Natural killer cell (primary cell): ENCODE measurements at regions not wholly inside any gene's neighbourhood (a gene's known extent, or its start where the extent isn't known, plus 50 kb on each side); places are given as distances from the start of the nearest gene placed in this dataset.

Experiments used
- ATAC-seq, 3 donors: fragments of 150-1000 bp in 2 of 3; fragments of 200-7000 bp in 1 of 3; cut with Tn5 transposase; 1 replicate in 1 of 3; 2 replicates in 2 of 3; pipeline ENCODE4 v1.10.0; 2021; ENCODE audit warnings: mild to moderate bottlenecking in 2 of 3, moderate library complexity in 2 of 3
- DNase-seq, 2 donors: peaks; one replicate each; pipeline versions ENCODE4 v3.0.0 to v3.0.0-alpha.2; 2013 to 2021; ENCODE audit warnings: mixed read lengths in 1 of 2
- H3K27ac ChIP-seq: one replicate; pipeline ENCODE4 v1.5.1; 2013; ENCODE audit warnings: mild to moderate bottlenecking, low read length
- H3K27me3 ChIP-seq: one replicate; pipeline ENCODE4 v1.6.1; 2013; ENCODE audit warnings: low read length; ENCODE audit not compliant: control insufficient read depth, insufficient read depth
- H3K36me3 ChIP-seq: one replicate; pipeline ENCODE4 v1.6.1; 2013; ENCODE audit warnings: low read length; ENCODE audit not compliant: control insufficient read depth, insufficient read depth
- H3K4me1 ChIP-seq: one replicate; pipeline ENCODE4 v1.6.1; 2013; ENCODE audit warnings: low read length; ENCODE audit not compliant: control insufficient read depth, insufficient read depth
- H3K4me3 ChIP-seq: one replicate; pipeline ENCODE4 v1.5.1; 2013; ENCODE audit warnings: low read length
- H3K9me3 ChIP-seq: one replicate; pipeline ENCODE4 v1.6.1; 2013; ENCODE audit warnings: low read length; ENCODE audit not compliant: control insufficient read depth, insufficient read depth
- H3K27ac Mint-ChIP-seq, 2 donors: one replicate each; pipeline ENCODE4 v1.8.0; 2022; ENCODE audit warnings: mild to moderate bottlenecking in 2 of 2, mixed read lengths in 2 of 2, moderate library complexity in 1 of 2
- H3K27me3 Mint-ChIP-seq, 2 donors: one replicate each; pipeline ENCODE4 v1.8.0; 2022; ENCODE audit warnings: low read depth in 2 of 2, mixed read lengths in 2 of 2
- H3K36me3 Mint-ChIP-seq: one replicate; pipeline ENCODE4 v1.8.0; 2022; ENCODE audit warnings: mixed read lengths
- H3K4me1 Mint-ChIP-seq, 2 donors: one replicate each; pipeline ENCODE4 v1.8.0; 2022; ENCODE audit warnings: mixed read lengths in 2 of 2
- H3K4me3 Mint-ChIP-seq: one replicate; pipeline ENCODE4 v1.8.0; 2022; ENCODE audit warnings: mild to moderate bottlenecking, moderate library complexity, mixed read lengths
- H3K9me3 Mint-ChIP-seq, 2 donors: one replicate each; pipeline ENCODE4 v1.8.0; 2022; ENCODE audit warnings: mixed read lengths in 2 of 2
- WGBS: methylation state at CpG from one replicate; pipeline ENCODE4 v1.1.7; 2013; ENCODE audit warnings: missing lambda C conversion rate; ENCODE audit not compliant: insufficient coverage; 5-methylcytosine and 5-hydroxymethylcytosine counted together
- intact Hi-C: fragments of 100-400 bp; cut with micrococcal nuclease; formaldehyde crosslinking; loops from one replicate; pipeline ENCODE4 v1.14.2; 2022
- TF ChIP-seq, protein P1 (sequence below): fragments of 200-600 bp; IDR thresholded peaks from one replicate; pipeline ENCODE4 v1.8.0; 2022; ENCODE audit warnings: antibody characterized with exemption

DNA sequence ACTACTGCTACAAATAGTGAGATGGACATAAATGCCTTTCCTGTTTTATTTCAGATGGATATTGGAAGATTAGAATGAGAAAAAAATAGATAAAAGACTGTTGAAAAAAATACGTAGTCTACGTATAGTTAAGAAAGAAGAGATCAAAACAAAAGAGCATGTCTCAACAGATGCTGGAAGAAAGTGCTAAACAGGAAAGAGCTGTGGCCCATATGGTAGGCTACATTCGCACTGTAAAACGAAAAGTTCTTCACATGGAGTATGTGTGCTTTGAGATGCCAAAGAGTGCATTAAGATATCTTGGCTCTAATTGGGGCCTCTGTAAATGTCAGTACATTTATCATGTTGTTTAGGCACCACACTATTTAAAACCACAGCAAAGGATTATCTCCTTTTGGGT lies 741.7 kb downstream of the LTN1 start:
- no peaks in the 10 kb centered on the region for H3K36me3 ChIP-seq
- TF ChIP-seq, protein P1, sequence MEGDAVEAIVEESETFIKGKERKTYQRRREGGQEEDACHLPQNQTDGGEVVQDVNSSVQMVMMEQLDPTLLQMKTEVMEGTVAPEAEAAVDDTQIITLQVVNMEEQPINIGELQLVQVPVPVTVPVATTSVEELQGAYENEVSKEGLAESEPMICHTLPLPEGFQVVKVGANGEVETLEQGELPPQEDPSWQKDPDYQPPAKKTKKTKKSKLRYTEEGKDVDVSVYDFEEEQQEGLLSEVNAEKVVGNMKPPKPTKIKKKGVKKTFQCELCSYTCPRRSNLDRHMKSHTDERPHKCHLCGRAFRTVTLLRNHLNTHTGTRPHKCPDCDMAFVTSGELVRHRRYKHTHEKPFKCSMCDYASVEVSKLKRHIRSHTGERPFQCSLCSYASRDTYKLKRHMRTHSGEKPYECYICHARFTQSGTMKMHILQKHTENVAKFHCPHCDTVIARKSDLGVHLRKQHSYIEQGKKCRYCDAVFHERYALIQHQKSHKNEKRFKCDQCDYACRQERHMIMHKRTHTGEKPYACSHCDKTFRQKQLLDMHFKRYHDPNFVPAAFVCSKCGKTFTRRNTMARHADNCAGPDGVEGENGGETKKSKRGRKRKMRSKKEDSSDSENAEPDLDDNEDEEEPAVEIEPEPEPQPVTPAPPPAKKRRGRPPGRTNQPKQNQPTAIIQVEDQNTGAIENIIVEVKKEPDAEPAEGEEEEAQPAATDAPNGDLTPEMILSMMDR, result no peak
- no peak overlapping the region for H3K4me3 ChIP-seq
- Mint-ChIP-seq H3K27ac (no peak overlapping the region), H3K4me3 (no peak overlapping the region), H3K27me3 (peaks cover 0 to 3% of the 10 kb centered on the region in 2 donors), H3K4me1 (no peaks in the 10 kb centered on the region), H3K36me3 (no peaks in the 10 kb centered on the region), H3K9me3 (peaks cover 0 to 2% of the 10 kb centered on the region in 2 donors)
- ATAC-seq (no peak), DNase-seq (no peak)
- H3K9me3 ChIP-seq, result no peaks in the 10 kb centered on the region
- intact Hi-C loops, result no loop called here
- no peaks in the 10 kb centered on the region for H3K27me3 ChIP-seq
- H3K27ac ChIP-seq, result no peak overlapping the region
- no peaks in the 10 kb centered on the region for H3K4me1 ChIP-seq
- 95% methylated on average over 4 of the region's 4 CpGs for WGBS

DNA sequence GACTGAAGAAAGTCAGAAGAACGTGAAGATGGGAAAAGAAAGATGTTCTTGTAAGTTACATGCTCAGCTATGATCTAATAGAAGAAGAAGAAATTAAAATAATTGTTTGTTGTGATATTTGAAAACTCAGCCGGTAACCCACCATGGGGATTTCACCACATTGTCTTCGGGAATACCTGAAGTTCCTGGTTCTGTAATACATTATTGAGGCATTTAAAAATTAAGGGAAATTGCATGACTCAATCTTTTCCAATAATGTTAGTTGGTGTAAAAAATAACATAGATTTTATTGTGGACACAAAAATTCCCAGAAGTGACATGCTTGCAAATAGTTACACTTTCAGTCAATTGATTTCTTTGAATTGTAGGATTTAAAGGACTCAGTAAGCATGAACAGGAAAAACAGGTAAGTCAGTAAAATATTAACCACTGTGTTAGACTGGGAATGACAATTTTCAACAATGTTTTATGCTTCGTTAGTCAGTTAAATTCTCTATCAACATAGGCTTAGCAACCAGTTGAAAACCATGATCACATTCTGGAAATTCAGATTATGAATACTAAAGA lies 745.1 kb downstream of the LTN1 start:
- intact Hi-C loops, result no loop called here
- Mint-ChIP-seq H3K4me3 (no peak overlapping the region), H3K36me3 (no peaks in the 10 kb centered on the region), H3K27ac (no peak overlapping the region), H3K9me3 (peaks cover 0 to 2% of the 10 kb centered on the region in 2 donors), H3K4me1 (no peaks in the 10 kb centered on the region), H3K27me3 (peaks cover 0 to 3% of the 10 kb centered on the region in 2 donors)
- ATAC-seq, result no peak
- no peaks in the 10 kb centered on the region for H3K27me3 ChIP-seq
- H3K4me3 ChIP-seq, result no peak overlapping the region
- no peaks in the 10 kb centered on the region for H3K36me3 ChIP-seq
- H3K4me1 ChIP-seq, result no peaks in the 10 kb centered on the region
- no peaks in the 10 kb centered on the region for H3K9me3 ChIP-seq
- 88% methylated on average over 3 of the region's 4 CpGs for WGBS
- no peak overlapping the region for H3K27ac ChIP-seq
- DNase-seq, result no peak
- TF ChIP-seq, protein P1, result no peak

DNA sequence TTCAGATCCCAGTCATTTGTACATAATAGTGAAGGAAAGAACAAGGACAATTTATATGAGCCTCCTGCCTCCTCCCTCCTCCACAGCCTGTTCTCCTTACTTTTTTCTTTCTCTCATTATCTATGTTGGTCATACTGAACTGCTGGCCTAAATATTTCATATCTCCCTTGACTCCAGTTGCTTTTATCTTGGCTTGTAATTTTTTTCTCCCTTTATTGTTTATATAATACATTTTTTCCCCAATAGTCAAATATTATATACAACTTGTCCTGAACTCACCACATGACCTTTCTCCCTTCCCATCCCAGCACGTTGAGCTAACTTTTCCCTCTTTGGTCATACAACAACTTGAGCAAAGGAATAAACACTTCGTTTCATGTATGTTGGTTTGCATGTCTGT lies 752.1 kb downstream of the LTN1 start:
- no peaks in the 10 kb centered on the region for H3K27me3 ChIP-seq
- DNase-seq (no peak), ATAC-seq (no peak)
- no peaks in the 10 kb centered on the region for H3K27me3 Mint-ChIP-seq
- no peak overlapping the region for H3K27ac Mint-ChIP-seq
- no peaks in the 10 kb centered on the region for H3K36me3 ChIP-seq
- no peaks in the 10 kb centered on the region for H3K4me1 Mint-ChIP-seq
- no peaks in the 10 kb centered on the region for H3K36me3 Mint-ChIP-seq
- no peak overlapping the region for H3K4me3 Mint-ChIP-seq
- 81% methylated on average over 2 of the region's 2 CpGs for WGBS
- no peaks in the 10 kb centered on the region for H3K9me3 ChIP-seq
- no peaks in the 10 kb centered on the region for H3K4me1 ChIP-seq
- intact Hi-C loops, result no loop called here
- TF ChIP-seq, protein P1, result no peak
- peaks cover 0 to 2% of the 10 kb centered on the region in 2 donors for H3K9me3 Mint-ChIP-seq
- H3K27ac ChIP-seq, result no peak overlapping the region
- no peak overlapping the region for H3K4me3 ChIP-seq

DNA sequence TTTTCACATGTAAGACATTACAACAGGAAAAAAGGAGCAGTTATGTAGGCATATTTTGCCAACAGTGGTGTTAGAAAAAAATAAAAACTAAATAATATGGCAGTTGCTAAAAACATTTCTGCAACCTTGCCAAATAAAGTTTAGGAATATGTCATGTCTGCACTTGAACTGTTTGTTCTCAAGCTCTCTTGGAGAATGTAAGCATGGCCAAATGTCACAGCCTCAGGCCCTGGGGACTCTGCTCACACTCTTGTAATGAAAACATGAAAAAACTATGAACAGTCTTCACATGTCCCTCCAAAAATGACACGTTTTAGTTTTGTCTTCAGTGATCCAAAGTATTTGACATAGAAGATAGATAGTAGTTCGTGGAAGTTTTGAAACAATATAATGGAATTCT lies 753.3 kb downstream of the LTN1 start:
- no peak overlapping the region for H3K27ac Mint-ChIP-seq

More for the DNA sequence above, 753.3 kb downstream of the LTN1 start:
- Mint-ChIP-seq H3K27me3 (no peaks in the 10 kb centered on the region), H3K4me3 (no peak overlapping the region), H3K9me3 (peaks cover 0 to 2% of the 10 kb centered on the region in 2 donors), H3K4me1 (no peaks in the 10 kb centered on the region), H3K36me3 (no peaks in the 10 kb centered on the region)
- Histone ChIP-seq H3K9me3 (no peaks in the 10 kb centered on the region), H3K4me1 (peaks cover 9% of the 10 kb centered on the region), H3K36me3 (no peaks in the 10 kb centered on the region), H3K27ac (no peak overlapping the region), H3K4me3 (no peak overlapping the region), H3K27me3 (no peaks in the 10 kb centered on the region)
- TF ChIP-seq, protein P1, result no peak
- DNase-seq, result no peak
- ATAC-seq, result no peak
- 94% methylated on average over 2 of the region's 2 CpGs for WGBS
- intact Hi-C loops, result no loop called here
